ENCODE measurements at regions not wholly inside any gene's neighbourhood (a gene's known extent, or its start where the extent isn't known, plus 50 kb on each side); places are given as distances from the start of the nearest gene placed in this dataset.

DNA sequence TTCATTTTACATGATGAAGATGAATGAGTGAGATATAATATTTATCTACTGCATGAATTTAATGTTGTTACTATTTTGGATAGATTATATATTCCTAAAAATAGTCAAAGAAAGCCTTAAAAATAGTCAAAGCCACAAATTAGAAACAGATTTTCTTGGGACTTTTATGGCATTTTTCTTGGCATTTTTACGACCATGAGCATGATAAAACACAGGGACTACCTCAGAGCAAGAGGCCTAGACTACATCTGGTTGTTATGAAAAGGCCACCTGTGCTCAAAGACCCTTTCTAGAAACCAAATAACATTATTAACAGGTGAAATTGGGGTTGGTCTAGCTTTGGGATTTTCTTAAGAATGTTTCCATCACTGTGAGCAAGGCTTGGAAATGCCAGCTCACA, 281.0 kb downstream of the OXSM start:
- ATAC-seq (ENCODE audit: insufficient read depth, low FRiP score) (no peak), DNase-seq (no peak)
- TF ChIP-seq, protein P1, sequence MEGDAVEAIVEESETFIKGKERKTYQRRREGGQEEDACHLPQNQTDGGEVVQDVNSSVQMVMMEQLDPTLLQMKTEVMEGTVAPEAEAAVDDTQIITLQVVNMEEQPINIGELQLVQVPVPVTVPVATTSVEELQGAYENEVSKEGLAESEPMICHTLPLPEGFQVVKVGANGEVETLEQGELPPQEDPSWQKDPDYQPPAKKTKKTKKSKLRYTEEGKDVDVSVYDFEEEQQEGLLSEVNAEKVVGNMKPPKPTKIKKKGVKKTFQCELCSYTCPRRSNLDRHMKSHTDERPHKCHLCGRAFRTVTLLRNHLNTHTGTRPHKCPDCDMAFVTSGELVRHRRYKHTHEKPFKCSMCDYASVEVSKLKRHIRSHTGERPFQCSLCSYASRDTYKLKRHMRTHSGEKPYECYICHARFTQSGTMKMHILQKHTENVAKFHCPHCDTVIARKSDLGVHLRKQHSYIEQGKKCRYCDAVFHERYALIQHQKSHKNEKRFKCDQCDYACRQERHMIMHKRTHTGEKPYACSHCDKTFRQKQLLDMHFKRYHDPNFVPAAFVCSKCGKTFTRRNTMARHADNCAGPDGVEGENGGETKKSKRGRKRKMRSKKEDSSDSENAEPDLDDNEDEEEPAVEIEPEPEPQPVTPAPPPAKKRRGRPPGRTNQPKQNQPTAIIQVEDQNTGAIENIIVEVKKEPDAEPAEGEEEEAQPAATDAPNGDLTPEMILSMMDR (IDR thresholded peaks at IDR 0.05; ENCODE audit: control extremely low read depth, extremely low read depth), result no peak
- Histone ChIP-seq H3K9me3 (ENCODE audit: control insufficient read depth in 4 of 4, insufficient read depth in 3 of 4, low read length in 3 of 4) (no peaks in the 10 kb centered on the region), H3K27me3 (ENCODE audit: control insufficient read depth in 3 of 3, insufficient read depth in 3 of 3, low read length in 2 of 3) (no peaks in the 10 kb centered on the region), H3K9ac (ENCODE audit: insufficient read depth in 1 of 2, low read length in 2 of 2) (no peak overlapping the region), H3K4me3 (no peak overlapping the region), H3K4me1 (ENCODE audit: control insufficient read depth in 5 of 5, insufficient read depth in 5 of 5, low read length in 5 of 5) (no peaks in the 10 kb centered on the region), H3K27ac (ENCODE audit: low read depth in 1 of 2, low read length in 1 of 2) (no peak overlapping the region), H3K36me3 (ENCODE audit: control insufficient read depth in 4 of 4, insufficient read depth in 4 of 4, low read length in 4 of 4) (no peaks in the 10 kb centered on the region)
- 92 to 93% methylated on average over 1 of the region's 1 CpG for WGBS, 2 donors

DNA sequence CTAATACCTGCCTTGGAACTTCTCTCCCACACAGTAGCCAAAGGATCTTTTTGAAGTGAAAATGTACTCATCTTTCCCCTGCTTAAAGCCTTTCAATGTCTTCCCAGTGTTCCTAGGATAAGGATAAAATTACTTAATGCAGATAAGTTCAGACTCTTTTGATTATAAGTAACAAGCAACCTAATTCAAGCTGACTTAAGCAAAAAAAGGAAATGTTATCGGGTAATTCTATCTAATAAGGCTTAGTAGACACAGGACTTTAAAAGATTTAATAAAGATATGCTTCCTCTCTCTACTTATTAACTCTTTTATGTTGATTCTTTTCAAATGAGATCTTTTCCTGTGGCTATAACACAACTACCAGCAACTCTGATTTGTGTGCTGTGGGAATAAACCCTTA, 284.2 kb downstream of the OXSM start:
- 85 to 88% methylated on average over 1 of the region's 1 CpG for WGBS, 2 donors
- no peak overlapping the region for H3K4me3 ChIP-seq

DNA sequence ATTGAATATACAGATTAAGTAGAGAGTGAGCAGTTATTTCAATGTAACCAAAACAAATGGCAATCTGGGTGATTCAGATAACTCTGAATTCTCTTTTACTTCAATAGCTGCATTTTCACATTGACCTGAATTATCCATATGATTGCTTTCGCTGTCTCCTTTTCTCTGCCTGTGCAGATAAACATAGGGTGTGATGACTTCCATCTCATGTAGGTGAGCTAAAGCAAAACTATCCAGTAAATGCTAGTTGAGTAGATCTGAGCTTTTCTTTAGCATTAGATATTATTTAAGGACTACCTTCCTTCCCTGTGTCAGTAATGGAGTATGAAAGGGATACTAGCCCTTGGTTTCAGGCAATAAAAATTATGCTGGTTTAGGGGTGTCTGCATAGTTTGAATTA, 288.6 kb downstream of the OXSM start:
- DNase-seq (no peak), ATAC-seq (ENCODE audit: insufficient read depth, low FRiP score) (no peak)
- Histone ChIP-seq H3K9ac (ENCODE audit: insufficient read depth in 1 of 2, low read length in 2 of 2) (no peak overlapping the region), H3K9me3 (ENCODE audit: control insufficient read depth in 4 of 4, insufficient read depth in 3 of 4, low read length in 3 of 4) (no peaks in the 10 kb centered on the region), H3K27me3 (ENCODE audit: control insufficient read depth in 3 of 3, insufficient read depth in 3 of 3, low read length in 2 of 3) (no peaks in the 10 kb centered on the region), H3K36me3 (ENCODE audit: control insufficient read depth in 4 of 4, insufficient read depth in 4 of 4, low read length in 4 of 4) (no peaks in the 10 kb centered on the region), H3K27ac (ENCODE audit: low read depth in 1 of 2, low read length in 1 of 2) (no peak overlapping the region), H3K4me3 (no peak overlapping the region), H3K4me1 (ENCODE audit: control insufficient read depth in 5 of 5, insufficient read depth in 5 of 5, low read length in 5 of 5) (no peaks in the 10 kb centered on the region)
- 73 to 86% methylated on average over 1 of the region's 1 CpG for WGBS, 2 donors
- TF ChIP-seq, protein P1 (IDR thresholded peaks at IDR 0.05; ENCODE audit: control extremely low read depth, extremely low read depth), result no peak

More for the DNA sequence above, 284.2 kb downstream of the OXSM start:
- no peaks in the 10 kb centered on the region for H3K27me3 ChIP-seq (ENCODE audit: control insufficient read depth in 3 of 3, insufficient read depth in 3 of 3, low read length in 2 of 3)
- no peak overlapping the region for H3K9ac ChIP-seq (ENCODE audit: insufficient read depth in 1 of 2, low read length in 2 of 2)
- no peak overlapping the region for H3K27ac ChIP-seq (ENCODE audit: low read depth in 1 of 2, low read length in 1 of 2)
- H3K4me1 ChIP-seq (ENCODE audit: control insufficient read depth in 5 of 5, insufficient read depth in 5 of 5, low read length in 5 of 5), result no peaks in the 10 kb centered on the region
- no peak for ATAC-seq (ENCODE audit: insufficient read depth, low FRiP score)
- H3K9me3 ChIP-seq (ENCODE audit: control insufficient read depth in 4 of 4, insufficient read depth in 3 of 4, low read length in 3 of 4), result no peaks in the 10 kb centered on the region
- no peaks in the 10 kb centered on the region for H3K36me3 ChIP-seq (ENCODE audit: control insufficient read depth in 4 of 4, insufficient read depth in 4 of 4, low read length in 4 of 4)
- TF ChIP-seq, protein P1 (IDR thresholded peaks at IDR 0.05; ENCODE audit: control extremely low read depth, extremely low read depth), result no peak
- no peak for DNase-seq

DNA sequence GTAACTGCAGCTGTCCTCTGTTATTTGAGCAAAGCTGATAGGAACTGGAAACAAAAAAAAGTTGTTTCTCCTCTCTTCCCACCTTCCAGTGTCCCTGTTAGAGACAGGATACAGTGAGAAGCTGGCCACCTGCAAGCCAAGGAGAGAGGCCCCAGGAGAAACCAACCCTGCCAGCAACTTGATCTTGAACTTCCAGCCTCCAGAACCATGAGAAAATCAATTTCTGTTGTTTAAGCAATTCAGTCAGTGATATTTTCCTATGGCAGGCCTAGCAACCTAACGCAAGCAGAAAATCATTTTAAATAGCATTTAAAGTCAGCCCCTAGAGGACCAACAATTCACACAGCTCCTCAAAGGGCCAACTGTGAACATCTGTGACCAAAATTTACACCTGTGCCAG, 291.3 kb downstream of the OXSM start:
- Histone ChIP-seq H3K4me1 (ENCODE audit: control insufficient read depth in 5 of 5, insufficient read depth in 5 of 5, low read length in 5 of 5) (peaks cover 0 to 3% (median 0%) of the 10 kb centered on the region in 5 donors), H3K9ac (ENCODE audit: insufficient read depth in 1 of 2, low read length in 2 of 2) (no peak overlapping the region), H3K36me3 (ENCODE audit: control insufficient read depth in 4 of 4, insufficient read depth in 4 of 4, low read length in 4 of 4) (no peaks in the 10 kb centered on the region), H3K4me3 (no peak overlapping the region), H3K27ac (ENCODE audit: low read depth in 1 of 2, low read length in 1 of 2) (no peak overlapping the region), H3K27me3 (ENCODE audit: control insufficient read depth in 3 of 3, insufficient read depth in 3 of 3, low read length in 2 of 3) (no peaks in the 10 kb centered on the region), H3K9me3 (ENCODE audit: control insufficient read depth in 4 of 4, insufficient read depth in 3 of 4, low read length in 3 of 4) (no peaks in the 10 kb centered on the region)
- DNase-seq (no peak), ATAC-seq (ENCODE audit: insufficient read depth, low FRiP score) (no peak)
- WGBS, 2 donors, result 91 to 98% methylated on average over 1 of the region's 1 CpG
- TF ChIP-seq, protein P1 (IDR thresholded peaks at IDR 0.05; ENCODE audit: control extremely low read depth, extremely low read depth), result no peak
